H1 (cell line): ENCODE measurements at regions not wholly inside any gene's neighbourhood (a gene's known extent, or its start where the extent isn't known, plus 50 kb on each side); places are given as distances from the start of the nearest gene placed in this dataset.

Source experiments
- CTCF ChIA-PET: fragments of 300-600 bp; sonication (Branson Sonifier 250); formaldehyde crosslinking; loops from one replicate; lab custom pipeline; 2021; ENCODE audit not compliant: partially characterized antibody; lab: Charles Lee
- POLR2A ChIA-PET: fragments of 300-600 bp; sonication (Branson Sonifier 250); formaldehyde crosslinking; loops from one replicate; lab custom pipeline; 2021; ENCODE audit warnings: inconsistent platforms; ENCODE audit not compliant: partially characterized antibody; lab: Charles Lee
- DNase-seq, 2 experiments: peaks; one replicate each; pipeline versions ENCODE4 v3.0.0 to v3.0.0-alpha.2; 2010 to 2022; ENCODE audit warnings: low spot score in 2 of 2, low read depth in 1 of 2, mixed read lengths in 1 of 2
- FAIRE-seq: peaks from 2 replicates; lab custom pipeline; 2011; peaks lifted over from hg19 to GRCh38; lab: Jason Lieb, UNC
- H2AFZ ChIP-seq: 2 replicates; pipeline ENCODE4 v1.8.1; 2012; ENCODE audit warnings: low read length, inconsistent platforms
- H2AK5ac ChIP-seq: 2 replicates; pipeline ENCODE4 v1.6.1; 2013; ENCODE audit warnings: low read depth, low read length
- H2BK120ac ChIP-seq: replicated peaks from 2 replicates; pipeline ENCODE3; 2013; ENCODE audit warnings: low read depth, low read length, inconsistent platforms
- H2BK12ac ChIP-seq: 2 replicates; pipeline ENCODE4 v1.6.1; 2013; ENCODE audit warnings: low read depth, low read length
- H2BK15ac ChIP-seq: 2 replicates; pipeline ENCODE4 v1.6.1; 2013; ENCODE audit warnings: low read length
- H2BK20ac ChIP-seq: 2 replicates; pipeline ENCODE4 v1.6.1; 2013; ENCODE audit warnings: low read length
- H2BK5ac ChIP-seq: 2 replicates; pipeline ENCODE4 v1.6.1; 2013; ENCODE audit warnings: low read depth, low read length
- H3K14ac ChIP-seq: 2 replicates; pipeline ENCODE4 v1.6.1; 2013; ENCODE audit warnings: inconsistent platforms; ENCODE audit not compliant: insufficient read length
- H3K18ac ChIP-seq: 2 replicates; pipeline ENCODE4 v1.6.1; 2013; ENCODE audit warnings: low read length; ENCODE audit errors: extremely low read depth
- H3K23ac ChIP-seq: 2 replicates; pipeline ENCODE4 v1.6.1; 2013; ENCODE audit warnings: inconsistent platforms; ENCODE audit not compliant: insufficient read length
- H3K23me2 ChIP-seq: 2 replicates; pipeline ENCODE4 v1.6.1; 2013; ENCODE audit warnings: low read depth, low read length
- H3K27ac ChIP-seq: 2 replicates; pipeline ENCODE4 v1.6.1; 2011; ENCODE audit warnings: low read depth, low read length, inconsistent platforms
- H3K27me3 ChIP-seq, 4 experiments: replicated peaks in 1 of 4; 1 replicate in 1 of 4; 2 replicates in 3 of 4; pipeline versions ENCODE4 v1.6.1 to v1.8.1; 2011 to 2013; ENCODE audit warnings: low read length in 3 of 4, mild to moderate bottlenecking in 3 of 4, inconsistent platforms in 2 of 4, mixed read lengths in 2 of 4, moderate library complexity in 1 of 4; ENCODE audit not compliant: control insufficient read depth in 3 of 4, insufficient read depth in 3 of 4; ENCODE audit errors: extremely low read depth in 1 of 4
- H3K36me3 ChIP-seq, 4 experiments: 2 replicates each; pipeline versions ENCODE4 v1.6.1 to v1.8.1; 2011 to 2013; ENCODE audit warnings: mild to moderate bottlenecking in 4 of 4, low read length in 3 of 4, moderate library complexity in 2 of 4, control low read depth in 1 of 4, inconsistent platforms in 1 of 4; ENCODE audit not compliant: insufficient read depth in 4 of 4, control insufficient read depth in 2 of 4
- H3K4ac ChIP-seq: replicated peaks from 2 replicates; pipeline ENCODE3; 2013; ENCODE audit warnings: low read length, low read depth, mixed read lengths, inconsistent platforms; ENCODE audit not compliant: insufficient read length
- H3K4me1 ChIP-seq, 4 experiments: replicated peaks in 1 of 4; 1 replicate in 1 of 4; 2 replicates in 3 of 4; pipeline versions ENCODE4 v1.6.1 to v1.8.1; 2011 to 2013; ENCODE audit warnings: low read length in 3 of 4, inconsistent platforms in 2 of 4, mixed read lengths in 1 of 4; ENCODE audit not compliant: insufficient read depth in 4 of 4, control insufficient read depth in 3 of 4
- H3K4me2 ChIP-seq, 2 experiments: 2 replicates each; pipeline versions ENCODE4 v1.6.1 to v1.8.1; 2011 to 2013; ENCODE audit warnings: low read depth in 2 of 2, low read length in 2 of 2, control low read depth in 1 of 2, inconsistent platforms in 1 of 2, mild to moderate bottlenecking in 1 of 2; ENCODE audit not compliant: insufficient read depth in 1 of 2
- H3K4me3 ChIP-seq, 4 experiments: fragments of 200-600, 300-600 bp in 1 of 4; sonication (generic), shearing (Covaris generic), sonication (Bioruptor Twin) in 1 of 4; 2 replicates each; pipeline versions ENCODE4 v1.5.1 to v1.8.1; 2011 to 2016; ENCODE audit warnings: low read length in 4 of 4, low read depth in 3 of 4, control low read depth in 2 of 4, inconsistent platforms in 2 of 4, mild to moderate bottlenecking in 2 of 4, mixed read lengths in 1 of 4, moderate library complexity in 1 of 4; ENCODE audit not compliant: insufficient read depth in 2 of 4; ENCODE audit errors: extremely low read depth in 1 of 4
- H3K56ac ChIP-seq: replicated peaks from 2 replicates; pipeline ENCODE3; 2013; ENCODE audit warnings: low read depth, mild to moderate bottlenecking, mixed read lengths, low read length, inconsistent platforms; ENCODE audit not compliant: insufficient read length
- H3K79me1 ChIP-seq: 2 replicates; pipeline ENCODE4 v1.6.1; 2013; ENCODE audit warnings: low read depth, low read length, control low read depth
- H3K79me2 ChIP-seq, 2 experiments: 2 replicates each; pipeline versions ENCODE4 v1.6.1 to v1.8.1; 2012 to 2013; ENCODE audit warnings: low read length in 2 of 2, mild to moderate bottlenecking in 2 of 2, inconsistent platforms in 1 of 2; ENCODE audit not compliant: insufficient read depth in 2 of 2, control insufficient read depth in 1 of 2
- H3K9ac ChIP-seq, 4 experiments: replicated peaks in 1 of 4; 1 replicate in 1 of 4; 2 replicates in 3 of 4; pipeline versions ENCODE4 v1.6.1 to v1.8.1; 2011 to 2013; ENCODE audit warnings: low read depth in 3 of 4, low read length in 3 of 4, control low read depth in 2 of 4, mild to moderate bottlenecking in 2 of 4, moderate library complexity in 2 of 4, inconsistent platforms in 1 of 4; ENCODE audit errors: extremely low read depth in 1 of 4
- H3K9me3 ChIP-seq, 2 experiments: 2 replicates each; pipeline versions ENCODE4 v1.6.1 to v1.8.1; 2012 to 2013; ENCODE audit warnings: mild to moderate bottlenecking in 2 of 2, moderate library complexity in 2 of 2, control low read depth in 1 of 2, inconsistent platforms in 1 of 2, low read depth in 1 of 2, low read length in 1 of 2, mixed read lengths in 1 of 2; ENCODE audit not compliant: insufficient read depth in 2 of 2
- H4K20me1 ChIP-seq, 2 experiments: replicated peaks in 1 of 2; 2 replicates each; pipeline versions ENCODE3 to v1.8.1; 2011 to 2013; ENCODE audit warnings: inconsistent platforms in 2 of 2, low read length in 2 of 2, mild to moderate bottlenecking in 1 of 2; ENCODE audit not compliant: insufficient read depth in 2 of 2, control insufficient read depth in 1 of 2
- H4K5ac ChIP-seq: 2 replicates; pipeline ENCODE4 v1.6.1; 2013; ENCODE audit warnings: low read length, low read depth, mixed read lengths, inconsistent platforms; ENCODE audit not compliant: insufficient read length
- H4K8ac ChIP-seq: 2 replicates; pipeline ENCODE4 v1.8.0; 2013; ENCODE audit warnings: mild to moderate bottlenecking, moderate library complexity, low read length, inconsistent platforms; ENCODE audit not compliant: insufficient read depth; ENCODE audit errors: extremely low read depth
- H4K91ac ChIP-seq: replicated peaks from 2 replicates; pipeline ENCODE3; 2013; ENCODE audit warnings: low read length, mixed read lengths, inconsistent platforms; ENCODE audit not compliant: insufficient read length
- BCL11A ChIP-seq, 2 experiments: IDR thresholded peaks; one replicate each; pipeline ENCODE4 v1.6.1; 2011; ENCODE audit warnings: low read depth in 2 of 2, low read length in 2 of 2, mild to moderate bottlenecking in 2 of 2
- BRCA1 ChIP-seq: IDR thresholded peaks from 2 replicates; pipeline ENCODE4 v1.6.1; 2012; ENCODE audit warnings: low read depth, low read length, improper control_type of control experiment
- CBX8 ChIP-seq: fragments of 300-800, 300-1000 bp; sonication (generic); IDR thresholded peaks from 2 replicates; pipeline ENCODE4 v1.7.1; 2016; ENCODE audit warnings: low read depth, low read length, borderline replicate concordance
- CHD2 ChIP-seq: IDR thresholded peaks from 2 replicates; pipeline ENCODE4 v1.6.1; 2012; ENCODE audit warnings: low read length, improper control_type of control experiment
- CTCF ChIP-seq, 3 experiments: IDR thresholded peaks; 1 replicate in 2 of 3; 2 replicates in 1 of 3; pipeline versions ENCODE4 v1.5.1 to v1.6.1; 2011; ENCODE audit warnings: low read length in 3 of 3, mild to moderate bottlenecking in 3 of 3, inconsistent platforms in 2 of 3, low read depth in 1 of 3, moderate library complexity in 1 of 3; ENCODE audit not compliant: insufficient read depth in 1 of 3; ENCODE audit errors: control extremely low read depth in 1 of 3
- EGR1 ChIP-seq: IDR thresholded peaks from 2 replicates; pipeline ENCODE4 v1.6.1; 2011; ENCODE audit warnings: low read depth, low read length, borderline replicate concordance
- GTF2F1 ChIP-seq: IDR thresholded peaks from 2 replicates; pipeline ENCODE4 v1.6.1; 2012; ENCODE audit warnings: low read depth, low read length, improper control_type of control experiment, borderline replicate concordance
- HDAC6 ChIP-seq: IDR thresholded peaks from one replicate; pipeline ENCODE4 v1.7.1; 2012; ENCODE audit warnings: low read depth, mild to moderate bottlenecking, inconsistent platforms, low read length, moderate library complexity
- MAFK ChIP-seq: IDR thresholded peaks from 2 replicates; pipeline ENCODE4 v1.6.1; 2012; ENCODE audit warnings: low read depth, mild to moderate bottlenecking, improper control_type of control experiment, low read length
- SP1 ChIP-seq: IDR thresholded peaks from 2 replicates; pipeline ENCODE4 v1.6.1; 2011; ENCODE audit warnings: low read depth, low read length
- TEAD4 ChIP-seq: IDR thresholded peaks from 2 replicates; pipeline ENCODE4 v1.6.1; 2012; ENCODE audit warnings: low read depth, low read length, inconsistent platforms, mixed read lengths
- USF2 ChIP-seq: IDR thresholded peaks from 2 replicates; pipeline ENCODE4 v1.6.1; 2011; ENCODE audit warnings: low read length, improper control_type of control experiment
- WGBS, 2 experiments: shearing (Covaris generic) in 1 of 2; methylation state at CpG; one replicate each; pipeline versions ENCODE4 v1.1.6 to v1.1.7; 2013 to 2015; ENCODE audit warnings: low lambda C conversion rate in 2 of 2, mixed read lengths in 2 of 2, inconsistent platforms in 1 of 2, low coverage in 1 of 2, missing lambda C conversion rate in 1 of 2; ENCODE audit not compliant: insufficient replicate concordance in 2 of 2, insufficient coverage in 1 of 2, insufficient read length in 1 of 2; ENCODE audit errors: extremely low coverage in 1 of 2, missing lambda C conversion rate in 1 of 2; 5-methylcytosine and 5-hydroxymethylcytosine counted together

- POLR2A ChIA-PET: no interaction called here
- Histone ChIP-seq H3K9ac (no peak overlapping the region), H2AK5ac (no peak overlapping the region), H4K8ac (no peak overlapping the region), H3K14ac (no peak overlapping the region), H3K56ac (no peak overlapping the region), H2BK5ac (no peak overlapping the region), H3K4me1 (no peaks in the 10 kb centered on the region), H3K27me3 (no peaks in the 10 kb centered on the region), H3K79me1 (no peaks in the 10 kb centered on the region), H3K23ac (no peak overlapping the region), H3K18ac (no peak overlapping the region), H3K4me2 (no peak overlapping the region), H3K9me3 (no peaks in the 10 kb centered on the region), H2BK120ac (no peak overlapping the region), H4K5ac (no peak overlapping the region), H3K4me3 (no peak overlapping the region), H3K27ac (no peak overlapping the region), H3K4ac (no peak overlapping the region), H3K23me2 (no peaks in the 10 kb centered on the region), H4K91ac (no peak overlapping the region), H2BK12ac (no peak overlapping the region), H2BK15ac (no peak overlapping the region), H4K20me1 (no peaks in the 10 kb centered on the region), H3K79me2 (no peaks in the 10 kb centered on the region), H3K36me3 (no peaks in the 10 kb centered on the region), H2AFZ (no peak overlapping the region), H2BK20ac (no peak overlapping the region)
- no peak for FAIRE-seq
- 91% methylated on average over 2 of the region's 2 CpGs; no CpG with 5 or more reads in 1 of the 2 experiments for WGBS, 2 experiments
- DNase-seq: no peak
- CTCF ChIA-PET: no interaction called here
- TF ChIP-seq MAFK: no peak
- no peak for TF ChIP-seq BRCA1
- no peak for TF ChIP-seq CBX8
- TF ChIP-seq USF2: no peak
- no peak for TF ChIP-seq CTCF (IDR thresholded peaks at IDR 0.05; ENCODE audit: control extremely low read depth in 1 of 3, insufficient read depth in 1 of 3, low read depth in 1 of 3, low read length in 3 of 3)
- no peak for TF ChIP-seq GTF2F1
- TF ChIP-seq CHD2: no peak
- no peak for TF ChIP-seq BCL11A (IDR thresholded peaks at IDR 0.05; ENCODE audit: low read depth in 2 of 2, low read length in 2 of 2)
- no peak for TF ChIP-seq EGR1
- TF ChIP-seq SP1: no peak
- TF ChIP-seq HDAC6: no peak
- no peak for TF ChIP-seq TEAD4
Measured at GRCh38 chr2:220320326-220320725, 692.9 kb downstream of the SLC4A3 start.
